Spleen (tissue), 11 donors: ENCODE measurements at regions not wholly inside any gene's neighbourhood (a gene's known extent, or its start where the extent isn't known, plus 50 kb on each side); places are given as distances from the start of the nearest gene placed in this dataset.
A peak's percentile ranks its signal among the peaks of the same experiment; 100 is the strongest.

Experiments
- DNase-seq: peaks from one replicate; pipeline ENCODE4 v3.0.0-alpha.2; 2020
- H3K27ac ChIP-seq, 8 donors: fragments of 200-600 bp; sonication (generic) in 7 of 8; 1 replicate in 4 of 8; 2 replicates in 4 of 8; pipeline versions ENCODE4 v1.5.0 to v1.8.0; 2016 to 2021; ENCODE audit warnings: inconsistent platforms in 4 of 8, mild to moderate bottlenecking in 4 of 8, moderate library complexity in 1 of 8
- H3K27me3 ChIP-seq, 7 donors: fragments of 200-600 bp; sonication (generic) in 6 of 7; replicated peaks in 1 of 7; 1 replicate in 4 of 7; 2 replicates in 3 of 7; pipeline versions ENCODE4 v1.5.0 to v1.8.0; 2016 to 2021; ENCODE audit warnings: inconsistent platforms in 3 of 7, mild to moderate bottlenecking in 1 of 7
- H3K36me3 ChIP-seq, 6 donors: fragments of 200-600 bp; sonication (generic) in 5 of 6; 1 replicate in 4 of 6; 2 replicates in 2 of 6; pipeline versions ENCODE4 v1.5.0 to v1.8.0; 2016 to 2021; ENCODE audit warnings: inconsistent platforms in 2 of 6
- H3K4me1 ChIP-seq, 6 donors: fragments of 200-600 bp; sonication (generic) in 5 of 6; 1 replicate in 3 of 6; 2 replicates in 3 of 6; pipeline versions ENCODE4 v1.5.0 to v1.8.0; 2016 to 2021; ENCODE audit warnings: inconsistent platforms in 3 of 6
- H3K4me3 ChIP-seq, 8 donors: fragments of 200-600 bp; sonication (generic) in 7 of 8; 1 replicate in 4 of 8; 2 replicates in 4 of 8; pipeline versions ENCODE4 v1.5.0 to v1.8.0; 2016 to 2021; ENCODE audit warnings: inconsistent platforms in 4 of 8, mild to moderate bottlenecking in 4 of 8, moderate library complexity in 2 of 8
- H3K9me3 ChIP-seq, 8 donors: fragments of 200-600 bp; sonication (generic) in 7 of 8; 1 replicate in 4 of 8; 2 replicates in 4 of 8; pipeline versions ENCODE4 v1.5.0 to v1.8.0; 2016 to 2021; ENCODE audit warnings: inconsistent platforms in 4 of 8
- CTCF ChIP-seq, 11 experiments: fragments of 200-600 bp in 7 of 11; fragments of 450-650 bp in 4 of 11; sonication (generic) in 4 of 11; IDR thresholded peaks in 8 of 11; conservative IDR thresholded peaks in 3 of 11; 1 replicate in 7 of 11; 2 replicates in 4 of 11; pipeline versions ENCODE4 v1.4.0 to v1.8.0; 2016 to 2021; ENCODE audit warnings: antibody characterized with exemption in 11 of 11, inconsistent platforms in 4 of 11, mild to moderate bottlenecking in 1 of 11
- POLR2A ChIP-seq, 3 donors: fragments of 450-650 bp; IDR thresholded peaks; one replicate each; pipeline ENCODE4 v1.5.1; 2017; ENCODE audit warnings: antibody characterized with exemption in 3 of 3, mild to moderate bottlenecking in 1 of 3
- POLR2AphosphoS5 ChIP-seq, 3 donors: sonication (generic); formaldehyde crosslinking; IDR thresholded peaks; one replicate each; pipeline ENCODE4 v1.5.1; 2017; ENCODE audit warnings: antibody characterized with exemption in 3 of 3
- WGBS, 5 donors: extraction: QIAGEN DNeasy Blood & Tissue Kit in 3 of 5; methylation state at CpG; one replicate each; pipeline versions ENCODE4 v1.1.5 to v1.1.7; 2013 to 2018; 5-methylcytosine and 5-hydroxymethylcytosine counted together
- intact Hi-C: fragments of 100-400 bp; cut with DNase I; formaldehyde crosslinking; loops from one replicate; pipeline ENCODE4 v1.15.0; 2023; ENCODE audit warnings: low total_unique reads
- donor health status: healthy with polysubstance abuse.
- donor health status: DM: no; HTN: no; CAD: no; lungs with moderate emphysema.
- donor health status: DM: no; HTN: no; CAD: no.
- donor health status: Bipolar disorder and iron deficiency.
- donor health status: healthy.
- donor health status: DM: no; HTN: no; CAD: no.
- donor health status: DM: yes; HTN: yes; CAD: no.

DNA sequence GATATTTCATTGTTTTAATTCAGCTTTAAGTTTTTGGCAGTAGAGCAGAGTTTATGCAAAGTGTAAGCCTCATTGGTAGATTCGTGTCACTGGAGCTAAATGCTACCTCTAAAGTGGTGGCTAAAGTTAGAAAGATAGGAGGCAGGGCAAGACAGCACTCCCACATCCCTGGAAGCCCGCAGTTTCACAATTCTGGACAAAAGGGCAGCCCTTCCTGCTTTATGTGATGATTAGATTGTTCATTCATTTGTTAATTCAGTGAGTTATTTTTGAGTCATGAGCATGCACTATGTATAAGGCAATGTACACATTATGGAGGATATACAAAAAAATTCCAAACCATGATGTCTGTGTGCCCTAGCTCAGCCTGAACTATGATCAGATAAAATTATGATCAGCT, 52.1 kb upstream of the EIF3M start:
- WGBS, 5 donors, result 59 to 71% (median 63%) methylated on average over 2 of the region's 2 CpGs
- Histone ChIP-seq H3K9me3 (no peaks in the 10 kb centered on the region), H3K27me3 (no peaks in the 10 kb centered on the region), H3K4me1 (no peaks in the 10 kb centered on the region), H3K4me3 (no peak overlapping the region), H3K36me3 (no peaks in the 10 kb centered on the region), H3K27ac (no peak overlapping the region)
- intact Hi-C loops, result no loop called here
- no peak for TF ChIP-seq POLR2AphosphoS5 (IDR thresholded peaks at IDR 0.05)
- no peak for TF ChIP-seq CTCF (IDR thresholded peaks at IDR 0.05 in 8 of 11, conservative IDR thresholded peaks at IDR 0.05 in 3 of 11)
- no peak for TF ChIP-seq POLR2A (IDR thresholded peaks at IDR 0.05)
- no peak for DNase-seq

DNA sequence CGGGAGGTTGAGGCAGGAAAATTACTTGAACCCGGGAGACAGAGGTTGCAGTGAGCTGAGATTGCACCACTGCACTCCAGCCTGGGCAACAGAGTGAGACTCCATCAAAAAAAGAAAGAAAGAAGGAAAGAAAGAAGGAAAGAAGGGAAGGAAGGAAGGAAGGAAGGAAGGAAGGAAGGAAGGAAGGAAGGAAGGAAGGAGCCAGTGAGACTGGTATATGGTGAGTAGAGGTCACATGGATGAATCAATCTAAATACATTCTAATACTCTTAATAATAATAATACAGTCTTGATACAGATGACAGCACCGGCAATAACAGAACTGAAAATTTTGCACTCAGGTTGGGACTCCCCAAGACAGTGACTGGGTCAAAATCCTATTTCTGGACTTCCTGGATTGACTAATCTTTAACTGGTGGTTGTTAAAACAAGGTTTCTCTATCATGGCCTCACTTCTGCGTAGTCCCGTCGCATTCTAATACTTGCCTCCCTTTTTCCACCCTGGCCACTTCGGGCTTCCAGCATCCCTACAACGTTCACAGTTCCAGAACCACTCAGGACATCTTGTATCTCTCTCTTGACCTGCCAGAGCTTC, 53.5 kb upstream of the EIF3M start:
- Histone ChIP-seq H3K36me3 (no peaks in the 10 kb centered on the region), H3K4me3 (no peak overlapping the region), H3K9me3 (no peaks in the 10 kb centered on the region), H3K27ac (no peak overlapping the region), H3K4me1 (no peaks in the 10 kb centered on the region), H3K27me3 (no peaks in the 10 kb centered on the region)
- no peak for DNase-seq
- TF ChIP-seq POLR2AphosphoS5 (IDR thresholded peaks at IDR 0.05) (no peak), POLR2A (IDR thresholded peaks at IDR 0.05) (no peak), CTCF (IDR thresholded peaks at IDR 0.05 in 8 of 11, conservative IDR thresholded peaks at IDR 0.05 in 3 of 11) (no peak)
- 76 to 89% (median 81%) methylated on average over 8 of the region's 8 CpGs for WGBS, 5 donors
- intact Hi-C loops, result no loop called here

GRCh38 chr11:32527261-32528175, 56.1 kb upstream of the EIF3M start:
- whole genome bisulfite sequencing, 5 donors, result 71 to 83% (median 76%) methylated on average over 8 to 10 of the region's 10 CpGs
- no peak for DNase-seq
- Histone ChIP-seq H3K4me1 (no peaks in the 10 kb centered on the region), H3K27ac (peak overlapping the region in 3 of 8 donors; percentile 11 to 29 (median 21)), H3K27me3 (no peaks in the 10 kb centered on the region), H3K4me3 (no peak overlapping the region), H3K36me3 (no peaks in the 10 kb centered on the region), H3K9me3 (no peaks in the 10 kb centered on the region)
- TF ChIP-seq CTCF (IDR thresholded peaks at IDR 0.05 in 8 of 11, conservative IDR thresholded peaks at IDR 0.05 in 3 of 11), result no peak
- no peak for TF ChIP-seq POLR2A (IDR thresholded peaks at IDR 0.05)
- no peak for TF ChIP-seq POLR2AphosphoS5 (IDR thresholded peaks at IDR 0.05)
- intact Hi-C loops, result no loop called here

DNA sequence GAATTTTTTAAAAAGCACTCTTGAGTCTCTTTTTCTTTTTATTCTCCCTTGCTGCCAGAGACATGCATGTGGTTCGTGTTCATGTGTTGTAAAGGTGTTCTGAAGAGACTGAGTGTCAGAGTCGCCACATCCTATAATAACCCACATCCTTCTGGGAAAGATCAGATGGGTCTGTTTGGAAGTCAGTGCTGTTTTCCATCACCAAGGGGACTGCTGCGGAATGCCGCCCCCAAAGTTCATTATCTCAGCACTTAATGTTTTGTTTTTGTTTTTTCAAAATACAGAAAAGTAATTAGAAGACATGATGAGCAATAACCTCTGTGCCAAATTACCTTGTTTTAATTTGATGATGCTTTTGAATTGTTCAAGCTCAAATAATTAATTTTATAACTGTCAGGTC, 56.9 kb upstream of the EIF3M start:
- TF ChIP-seq POLR2A (IDR thresholded peaks at IDR 0.05) (no peak), POLR2AphosphoS5 (IDR thresholded peaks at IDR 0.05) (no peak), CTCF (IDR thresholded peaks at IDR 0.05 in 8 of 11, conservative IDR thresholded peaks at IDR 0.05 in 3 of 11) (no peak)
- DNase-seq, result no peak
- H3K27me3 ChIP-seq, result no peaks in the 10 kb centered on the region
- 73 to 86% (median 80%) methylated on average over 4 of the region's 4 CpGs for WGBS, 5 donors
- intact Hi-C loops, result no loop called here
- H3K9me3 ChIP-seq, result no peaks in the 10 kb centered on the region
- no peak overlapping the region for H3K27ac ChIP-seq
- no peaks in the 10 kb centered on the region for H3K36me3 ChIP-seq
- no peak overlapping the region for H3K4me3 ChIP-seq
- H3K4me1 ChIP-seq, result no peaks in the 10 kb centered on the region
